Activated CD4-positive, alpha-beta T cell treated with anti-CD3 and anti-CD28 coated beads, Interleukin-2, Interleukin-6, amounts not matched to agents 100 ng/mL and 50 ng/mL, durations not matched to agents 16 hours and 8 hours (primary cell): ENCODE measurements at regions not wholly inside any gene's neighbourhood (a gene's known extent, or its start where the extent isn't known, plus 50 kb on each side); places are given as distances from the start of the nearest gene placed in this dataset.
"Not testable (repeated sequence)": the region's sequence is repeated elsewhere in the genome, so short reads cannot be mapped to it uniquely, and the experiment has no call there.

Experiments
- DNase-seq: peaks from one replicate; pipeline ENCODE4 v3.0.0-alpha.2; 2020

GRCh38 chr9:108270561-108270960 lies 585.2 kb downstream of the ACTL7B start:
- no peak for DNase-seq

- no peak for DNase-seq
Observed at GRCh38 chr9:108270051-108270450, 585.7 kb downstream of the ACTL7B start.

- no peak for DNase-seq
Observed at GRCh38 chr9:108269371-108269770, 586.4 kb downstream of the ACTL7B start.

- DNase-seq = no peak
Observed at GRCh38 chr9:108265065-108265464, 590.7 kb downstream of the ACTL7B start.

- DNase-seq = no peak
Observed at GRCh38 chr9:108264093-108264492, 591.7 kb downstream of the ACTL7B start.

GRCh38 chr9:108262836-108263235 lies 593.0 kb downstream of the ACTL7B start:
- DNase-seq = no peak

- no peak for DNase-seq
Observed at GRCh38 chr9:108259917-108260675, 595.7 kb downstream of the ACTL7B start.

- DNase-seq = no peak
Observed at GRCh38 chr9:108258640-108259039, 597.1 kb downstream of the ACTL7B start.

- DNase-seq = no peak
Observed at GRCh38 chr9:108257382-108257781, 598.4 kb downstream of the ACTL7B start.

GRCh38 chr9:108254236-108254635 lies 601.5 kb downstream of the ACTL7B start:
- DNase-seq = no peak

- DNase-seq = not testable (repeated sequence)
Observed at GRCh38 chr9:108247391-108247790, 608.4 kb downstream of the ACTL7B start.

GRCh38 chr9:108245901-108246300 lies 609.9 kb downstream of the ACTL7B start:
- DNase-seq = no peak

- no peak for DNase-seq
Observed at GRCh38 chr9:108245331-108245730, 610.5 kb downstream of the ACTL7B start.

- DNase-seq = no peak
Observed at GRCh38 chr9:108244686-108245085, 611.1 kb downstream of the ACTL7B start.

GRCh38 chr9:108241384-108242073 lies 614.3 kb downstream of the ACTL7B start:
- DNase-seq = no peak

- DNase-seq = no peak
Observed at GRCh38 chr9:108239696-108240321, 616.0 kb downstream of the ACTL7B start.

- DNase-seq = no peak
Observed at GRCh38 chr9:108235609-108236008, 620.2 kb downstream of the ACTL7B start.

GRCh38 chr9:108234811-108235210 lies 621.0 kb downstream of the ACTL7B start:
- DNase-seq = no peak

- DNase-seq = no peak
Observed at GRCh38 chr9:108225149-108225800, 630.5 kb downstream of the ACTL7B start.

GRCh38 chr9:108224716-108225115 lies 631.1 kb downstream of the ACTL7B start:
- no peak for DNase-seq

- DNase-seq = no peak
Observed at GRCh38 chr9:108219664-108220063, 636.1 kb downstream of the ACTL7B start.

- DNase-seq = no peak
Observed at GRCh38 chr9:108217431-108218349, 638.1 kb downstream of the ACTL7B start.
